ENCODE measurements at regions not wholly inside any gene's neighbourhood (a gene's known extent, or its start where the extent isn't known, plus 50 kb on each side); places are given as distances from the start of the nearest gene placed in this dataset.

GRCh38 chr2:58414506-58414905 lies 173.4 kb upstream of the FANCL start:
- Histone ChIP-seq H3K4me1 (no peaks in the 10 kb centered on the region), H3K27me3 (no peaks in the 10 kb centered on the region), H3K4me3 (no peak overlapping the region), H3K36me3 (no peaks in the 10 kb centered on the region), H3K27ac (no peak overlapping the region), H3K9me3 (no peaks in the 10 kb centered on the region)
- TF ChIP-seq EP300 (IDR thresholded peaks at IDR 0.05) (no peak), POLR2A (IDR thresholded peaks at IDR 0.05) (no peak), CTCF (IDR thresholded peaks at IDR 0.05) (no peak), POLR2AphosphoS5 (IDR thresholded peaks at IDR 0.05) (no peak)
- no peak for DNase-seq (ENCODE audit: low spot score in 2 of 2)
- 81% methylated on average over 2 of the region's 2 CpGs for WGBS

DNA sequence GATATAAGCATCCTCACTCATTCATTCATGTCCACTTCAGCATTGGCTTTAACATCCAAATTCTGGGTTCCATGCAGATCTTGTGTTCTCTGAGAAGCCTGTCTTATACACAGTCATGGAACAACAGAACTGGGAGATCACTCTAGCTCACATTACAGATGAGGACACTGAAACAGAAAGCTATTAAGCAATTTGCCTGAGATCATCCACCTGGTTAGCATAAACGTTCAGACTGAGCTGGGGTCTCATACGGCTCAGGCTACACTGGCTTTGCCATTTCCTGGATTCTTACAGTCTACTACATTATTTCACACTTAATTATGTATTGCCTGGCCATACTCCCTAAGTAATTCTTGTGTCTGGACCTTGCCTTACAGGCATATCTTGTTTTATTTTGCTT lies 169.4 kb upstream of the FANCL start:
- H3K4me1 ChIP-seq = no peaks in the 10 kb centered on the region
- no peaks in the 10 kb centered on the region for H3K36me3 ChIP-seq
- no peaks in the 10 kb centered on the region for H3K9me3 ChIP-seq
- no peak for TF ChIP-seq POLR2AphosphoS5 (IDR thresholded peaks at IDR 0.05)
- no peak for TF ChIP-seq CTCF (IDR thresholded peaks at IDR 0.05)
- TF ChIP-seq POLR2A (IDR thresholded peaks at IDR 0.05) = no peak
- no peak for TF ChIP-seq EP300 (IDR thresholded peaks at IDR 0.05)
- 64% methylated on average over 2 of the region's 2 CpGs for WGBS
- H3K27me3 ChIP-seq = no peaks in the 10 kb centered on the region
- no peak overlapping the region for H3K4me3 ChIP-seq
- DNase-seq (ENCODE audit: low spot score in 2 of 2) = no peak
- no peak overlapping the region for H3K27ac ChIP-seq

GRCh38 chr2:58407487-58407886 lies 166.4 kb upstream of the FANCL start:
- H3K27me3 ChIP-seq = no peaks in the 10 kb centered on the region
- no peak for DNase-seq (ENCODE audit: low spot score in 2 of 2)
- 84% methylated on average over 4 of the region's 4 CpGs for WGBS
- H3K9me3 ChIP-seq = no peaks in the 10 kb centered on the region
- no peak overlapping the region for H3K4me3 ChIP-seq
- no peak for TF ChIP-seq EP300 (IDR thresholded peaks at IDR 0.05)
- no peak for TF ChIP-seq POLR2A (IDR thresholded peaks at IDR 0.05)
- H3K27ac ChIP-seq = no peak overlapping the region
- H3K4me1 ChIP-seq = no peaks in the 10 kb centered on the region
- no peaks in the 10 kb centered on the region for H3K36me3 ChIP-seq

DNA sequence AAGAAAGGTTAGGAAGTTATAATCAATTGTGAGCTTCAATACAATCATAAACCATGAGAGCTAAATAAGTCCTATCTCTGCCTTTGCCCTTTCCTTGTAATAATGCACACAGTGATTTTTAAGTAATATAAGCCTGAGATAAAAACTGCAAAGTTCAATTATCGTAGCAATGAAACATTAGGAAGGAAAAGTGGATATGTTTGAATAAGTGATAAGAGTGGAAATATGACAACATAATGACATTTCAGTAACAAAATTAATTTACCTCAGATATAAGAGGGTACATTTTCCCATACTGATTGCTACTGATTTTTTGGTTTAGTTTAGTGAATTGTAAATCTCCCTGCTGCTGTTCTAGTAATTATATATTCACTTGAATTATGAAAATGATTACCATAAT lies 164.2 kb upstream of the FANCL start:
- H3K9me3 ChIP-seq = no peaks in the 10 kb centered on the region
- WGBS = 84% methylated on average over 1 of the region's 1 CpG
- no peak for DNase-seq (ENCODE audit: low spot score in 2 of 2)
- H3K36me3 ChIP-seq = no peaks in the 10 kb centered on the region
- H3K4me3 ChIP-seq = no peak overlapping the region
- no peak overlapping the region for H3K27ac ChIP-seq
- TF ChIP-seq CTCF (IDR thresholded peaks at IDR 0.05) = no peak
- no peak for TF ChIP-seq POLR2A (IDR thresholded peaks at IDR 0.05)
- TF ChIP-seq EP300 (IDR thresholded peaks at IDR 0.05) = no peak
- no peak for TF ChIP-seq POLR2AphosphoS5 (IDR thresholded peaks at IDR 0.05)
- H3K27me3 ChIP-seq = no peaks in the 10 kb centered on the region
- H3K4me1 ChIP-seq = no peaks in the 10 kb centered on the region

DNA sequence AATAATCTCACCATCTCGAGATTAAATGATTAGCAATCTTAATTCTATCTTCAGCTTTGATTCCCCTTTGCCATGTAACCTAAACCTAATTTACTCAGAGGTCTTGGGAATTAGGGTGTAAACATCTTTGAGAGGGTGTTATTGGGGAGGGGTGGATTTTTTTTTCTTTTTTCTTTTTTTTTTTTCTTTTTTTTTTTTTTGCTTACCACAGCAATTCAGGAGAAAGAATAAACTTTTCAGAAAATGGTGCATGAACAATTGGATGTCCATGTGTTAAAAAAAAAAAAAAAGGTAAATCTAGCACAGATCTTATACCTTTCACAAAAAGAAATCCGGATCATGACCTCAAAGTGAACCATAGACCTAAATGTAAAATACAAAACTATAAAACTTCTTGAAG lies 160.8 kb upstream of the FANCL start:
- H3K4me3 ChIP-seq = no peak overlapping the region
- no peaks in the 10 kb centered on the region for H3K36me3 ChIP-seq
- no peaks in the 10 kb centered on the region for H3K9me3 ChIP-seq
- WGBS = 76% methylated on average over 2 of the region's 2 CpGs
- no peak for DNase-seq (ENCODE audit: low spot score in 2 of 2)
- no peak for TF ChIP-seq CTCF (IDR thresholded peaks at IDR 0.05)
- no peak for TF ChIP-seq POLR2AphosphoS5 (IDR thresholded peaks at IDR 0.05)
- no peak for TF ChIP-seq EP300 (IDR thresholded peaks at IDR 0.05)
- TF ChIP-seq POLR2A (IDR thresholded peaks at IDR 0.05) = no peak
- no peaks in the 10 kb centered on the region for H3K27me3 ChIP-seq
- no peak overlapping the region for H3K27ac ChIP-seq
- H3K4me1 ChIP-seq = no peaks in the 10 kb centered on the region

DNA sequence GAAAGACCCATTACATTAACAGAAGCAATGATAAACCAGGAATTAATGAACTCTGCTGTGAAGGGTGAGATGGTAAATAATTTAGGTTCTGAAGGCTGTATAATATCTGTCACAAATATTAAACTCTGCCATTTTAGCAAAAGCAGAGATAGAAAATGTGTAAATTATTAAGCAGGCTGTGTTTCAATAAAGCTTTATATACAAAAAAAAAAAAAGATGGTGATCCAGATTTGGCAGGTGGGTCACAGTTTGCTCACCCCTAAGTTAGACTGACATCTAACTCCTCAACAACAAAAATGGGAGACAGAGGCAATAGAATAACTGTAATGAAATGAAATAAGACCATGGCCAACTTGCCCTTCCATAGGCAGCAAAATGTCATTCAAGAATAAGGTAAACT lies 157.3 kb upstream of the FANCL start:
- TF ChIP-seq CTCF (IDR thresholded peaks at IDR 0.05) (no peak), POLR2AphosphoS5 (IDR thresholded peaks at IDR 0.05) (no peak), EP300 (IDR thresholded peaks at IDR 0.05) (no peak), POLR2A (IDR thresholded peaks at IDR 0.05) (no peak)
- no peak overlapping the region for H3K27ac ChIP-seq
- H3K9me3 ChIP-seq = no peaks in the 10 kb centered on the region
- DNase-seq (ENCODE audit: low spot score in 2 of 2) = no peak
- H3K4me1 ChIP-seq = no peaks in the 10 kb centered on the region
- no peaks in the 10 kb centered on the region for H3K36me3 ChIP-seq
- no peak overlapping the region for H3K4me3 ChIP-seq
- no peaks in the 10 kb centered on the region for H3K27me3 ChIP-seq
